Stimulated activated memory B cell treated with anti-CD40 and anti-IgM and Interleukin-4, amounts not matched to agents 10 μg/mL and 1 μg/mL and 100 μg/mL, for 72 hours (primary cell): ENCODE measurements at regions not wholly inside any gene's neighbourhood (a gene's known extent, or its start where the extent isn't known, plus 50 kb on each side); places are given as distances from the start of the nearest gene placed in this dataset.
"Not testable (repeated sequence)": the region's sequence is repeated elsewhere in the genome, so short reads cannot be mapped to it uniquely, and the experiment has no call there.

Experiments used
- ATAC-seq: fragments of 150-1000 bp; cut with Tn5 transposase; 2 replicates; pipeline ENCODE4 v1.10.0; 2021
- H3K27ac Mint-ChIP-seq: one replicate; pipeline ENCODE4 v1.8.0; 2022; ENCODE audit warnings: mild to moderate bottlenecking, mixed read lengths
- H3K27me3 Mint-ChIP-seq: one replicate; pipeline ENCODE4 v1.8.0; 2022; ENCODE audit warnings: mixed read lengths
- H3K36me3 Mint-ChIP-seq: one replicate; pipeline ENCODE4 v1.8.0; 2022; ENCODE audit warnings: mixed read lengths
- H3K4me1 Mint-ChIP-seq: one replicate; pipeline ENCODE4 v1.8.0; 2022; ENCODE audit warnings: mixed read lengths
- H3K4me3 Mint-ChIP-seq: one replicate; pipeline ENCODE4 v1.8.0; 2022; ENCODE audit warnings: mild to moderate bottlenecking, moderate library complexity, mixed read lengths
- H3K9me3 Mint-ChIP-seq: one replicate; pipeline ENCODE4 v1.8.0; 2022; ENCODE audit warnings: mixed read lengths

- ATAC-seq, result no peak
- H3K36me3 Mint-ChIP-seq, result peaks cover 17% of the 10 kb centered on the region
Measured at GRCh38 chr14:71454513-71455332, 477.5 kb upstream of the RGS6 start.

GRCh38 chr14:71460091-71460490 is 472.1 kb upstream of the RGS6 start:
- ATAC-seq, result no peak
- no peak overlapping the region for H3K4me3 Mint-ChIP-seq
- H3K4me1 Mint-ChIP-seq, result peaks cover 5% of the 10 kb centered on the region
- no peaks in the 10 kb centered on the region for H3K27me3 Mint-ChIP-seq
- H3K36me3 Mint-ChIP-seq, result peaks cover 35% of the 10 kb centered on the region
- no peak overlapping the region for H3K27ac Mint-ChIP-seq
- no peaks in the 10 kb centered on the region for H3K9me3 Mint-ChIP-seq

More at GRCh38 chr14:71454513-71455332, 477.5 kb upstream of the RGS6 start:
- H3K4me3 Mint-ChIP-seq, result no peak overlapping the region
- peak overlapping the region; percentile 35 for H3K27ac Mint-ChIP-seq
- no peaks in the 10 kb centered on the region for H3K9me3 Mint-ChIP-seq
- peaks cover 19% of the 10 kb centered on the region for H3K4me1 Mint-ChIP-seq
- no peaks in the 10 kb centered on the region for H3K27me3 Mint-ChIP-seq

- not testable (repeated sequence) for H3K27ac Mint-ChIP-seq, ATAC-seq, H3K9me3 Mint-ChIP-seq, H3K4me3 Mint-ChIP-seq, H3K4me1 Mint-ChIP-seq, H3K27me3 Mint-ChIP-seq
- H3K36me3 Mint-ChIP-seq, result peaks cover 43% of the 10 kb centered on the region
Measured at GRCh38 chr14:71461617-71462016, 470.6 kb upstream of the RGS6 start.

GRCh38 chr14:71463807-71464206 is 468.4 kb upstream of the RGS6 start:
- Mint-ChIP-seq H3K9me3 (peaks cover 3% of the 10 kb centered on the region), H3K4me3 (no peak overlapping the region), H3K27me3 (no peaks in the 10 kb centered on the region), H3K27ac (no peak overlapping the region), H3K36me3 (peaks cover 53% of the 10 kb centered on the region), H3K4me1 (no peaks in the 10 kb centered on the region)
- ATAC-seq, result no peak

- ATAC-seq, result no peak
- peaks cover 48% of the 10 kb centered on the region for H3K36me3 Mint-ChIP-seq
- H3K27me3 Mint-ChIP-seq, result no peaks in the 10 kb centered on the region
- H3K27ac Mint-ChIP-seq, result no peak overlapping the region
- H3K4me1 Mint-ChIP-seq, result peaks cover 4% of the 10 kb centered on the region
- H3K9me3 Mint-ChIP-seq, result peaks cover 3% of the 10 kb centered on the region
- H3K4me3 Mint-ChIP-seq, result no peak overlapping the region
Measured at GRCh38 chr14:71464840-71465239, 467.4 kb upstream of the RGS6 start.

- peaks cover 4% of the 10 kb centered on the region for H3K4me1 Mint-ChIP-seq
- no peak overlapping the region for H3K27ac Mint-ChIP-seq
- ATAC-seq, result no peak
- peaks cover 3% of the 10 kb centered on the region for H3K9me3 Mint-ChIP-seq
- no peaks in the 10 kb centered on the region for H3K27me3 Mint-ChIP-seq
- H3K4me3 Mint-ChIP-seq, result no peak overlapping the region
- H3K36me3 Mint-ChIP-seq, result peaks cover 44% of the 10 kb centered on the region
Measured at GRCh38 chr14:71465316-71465715, 466.9 kb upstream of the RGS6 start.

- H3K4me1 Mint-ChIP-seq, result peaks cover 7% of the 10 kb centered on the region
- H3K36me3 Mint-ChIP-seq, result peaks cover 40% of the 10 kb centered on the region
- no peak overlapping the region for H3K4me3 Mint-ChIP-seq
- no peak overlapping the region for H3K27ac Mint-ChIP-seq
- no peaks in the 10 kb centered on the region for H3K27me3 Mint-ChIP-seq
- no peak for ATAC-seq
- H3K9me3 Mint-ChIP-seq, result peaks cover 3% of the 10 kb centered on the region
Measured at GRCh38 chr14:71466251-71466650, 466.0 kb upstream of the RGS6 start.

- ATAC-seq, result no peak
- Mint-ChIP-seq H3K4me3 (no peak overlapping the region), H3K36me3 (peaks cover 33% of the 10 kb centered on the region), H3K4me1 (peaks cover 14% of the 10 kb centered on the region), H3K27me3 (no peaks in the 10 kb centered on the region), H3K9me3 (peaks cover 3% of the 10 kb centered on the region), H3K27ac (no peak overlapping the region)
Measured at GRCh38 chr14:71466946-71467345, 465.3 kb upstream of the RGS6 start.

GRCh38 chr14:71467361-71467811 is 464.8 kb upstream of the RGS6 start:
- no peak for ATAC-seq
- H3K9me3 Mint-ChIP-seq, result peaks cover 3% of the 10 kb centered on the region
- no peaks in the 10 kb centered on the region for H3K27me3 Mint-ChIP-seq
- peaks cover 18% of the 10 kb centered on the region for H3K4me1 Mint-ChIP-seq
- H3K4me3 Mint-ChIP-seq, result no peak overlapping the region
- peaks cover 32% of the 10 kb centered on the region for H3K36me3 Mint-ChIP-seq
- H3K27ac Mint-ChIP-seq, result no peak overlapping the region

- Mint-ChIP-seq H3K9me3 (peaks cover 3% of the 10 kb centered on the region), H3K27me3 (no peaks in the 10 kb centered on the region), H3K36me3 (peaks cover 30% of the 10 kb centered on the region), H3K27ac (no peak overlapping the region), H3K4me3 (no peak overlapping the region), H3K4me1 (peaks cover 25% of the 10 kb centered on the region)
- no peak for ATAC-seq
Measured at GRCh38 chr14:71468701-71469100, 463.5 kb upstream of the RGS6 start.

GRCh38 chr14:71469643-71470335 is 462.4 kb upstream of the RGS6 start:
- H3K4me3 Mint-ChIP-seq, result no peak overlapping the region
- ATAC-seq, result no peak
- H3K27ac Mint-ChIP-seq, result no peak overlapping the region
- H3K4me1 Mint-ChIP-seq, result peaks cover 32% of the 10 kb centered on the region
- H3K9me3 Mint-ChIP-seq, result peaks cover 3% of the 10 kb centered on the region
- peaks cover 23% of the 10 kb centered on the region for H3K36me3 Mint-ChIP-seq
- no peaks in the 10 kb centered on the region for H3K27me3 Mint-ChIP-seq

GRCh38 chr14:71471634-71472355 is 460.4 kb upstream of the RGS6 start:
- H3K27ac Mint-ChIP-seq, result no peak overlapping the region
- peaks cover 34% of the 10 kb centered on the region for H3K4me1 Mint-ChIP-seq
- H3K27me3 Mint-ChIP-seq, result no peaks in the 10 kb centered on the region
- peaks cover 15% of the 10 kb centered on the region for H3K36me3 Mint-ChIP-seq
- peaks cover 3% of the 10 kb centered on the region for H3K9me3 Mint-ChIP-seq
- H3K4me3 Mint-ChIP-seq, result no peak overlapping the region
- ATAC-seq, result no peak

- Mint-ChIP-seq H3K4me1 (peaks cover 42% of the 10 kb centered on the region), H3K4me3 (no peak overlapping the region), H3K36me3 (peaks cover 19% of the 10 kb centered on the region), H3K27ac (no peak overlapping the region), H3K9me3 (peaks cover 3% of the 10 kb centered on the region), H3K27me3 (no peaks in the 10 kb centered on the region)
- no peak for ATAC-seq
Measured at GRCh38 chr14:71472356-71473340, 459.6 kb upstream of the RGS6 start.

GRCh38 chr14:71473843-71474242 is 458.4 kb upstream of the RGS6 start:
- Mint-ChIP-seq H3K4me3 (no peak overlapping the region), H3K4me1 (peaks cover 54% of the 10 kb centered on the region), H3K27me3 (no peaks in the 10 kb centered on the region), H3K36me3 (peaks cover 10% of the 10 kb centered on the region), H3K27ac (no peak overlapping the region), H3K9me3 (no peaks in the 10 kb centered on the region)
- no peak for ATAC-seq
